HEK293 (cell line): ENCODE measurements at regions not wholly inside any gene's neighbourhood (a gene's known extent, or its start where the extent isn't known, plus 50 kb on each side); places are given as distances from the start of the nearest gene placed in this dataset.

Experiments used
- CTCF ChIP-seq: fragments of 450-650 bp; formaldehyde crosslinking; IDR thresholded peaks from 2 replicates; pipeline ENCODE4 v1.5.1; 2016; ENCODE audit warnings: missing biosample characterization, missing genetic modification characterization
- GLI4 ChIP-seq: fragments of 450-650 bp; formaldehyde crosslinking; IDR thresholded peaks from 2 replicates; pipeline ENCODE4 v1.5.1; 2016; ENCODE audit warnings: missing biosample characterization, missing genetic modification characterization
- PRDM1 ChIP-seq: fragments of 450-650 bp; formaldehyde crosslinking; IDR thresholded peaks from 2 replicates; pipeline ENCODE4; 2016; ENCODE audit warnings: missing biosample characterization, missing genetic modification characterization
- ZNF121 ChIP-seq: fragments of 450-650 bp; formaldehyde crosslinking; IDR thresholded peaks from 2 replicates; pipeline ENCODE4 v1.5.1; 2016; ENCODE audit warnings: missing biosample characterization, missing genetic modification characterization
- ZNF707 ChIP-seq: fragments of 450-650 bp; formaldehyde crosslinking; IDR thresholded peaks from 2 replicates; pipeline ENCODE4 v1.5.1; 2016; ENCODE audit warnings: missing biosample characterization, missing genetic modification characterization

- no peak for TF ChIP-seq GLI4
- no peak for TF ChIP-seq ZNF707 (tag by site-specific recombination)
- no peak for TF ChIP-seq PRDM1
- no peak for TF ChIP-seq ZNF121 (tag by site-specific recombination)
- TF ChIP-seq CTCF (tag by site-specific recombination) = no peak
These were observed 634.9 kb upstream of the SEMA6A start for GRCh38 chr5:117209479-117209878.
